ENCODE measurements at regions not wholly inside any gene's neighbourhood (a gene's known extent, or its start where the extent isn't known, plus 50 kb on each side); places are given as distances from the start of the nearest gene placed in this dataset.
"Not testable (repeated sequence)": the region's sequence is repeated elsewhere in the genome, so short reads cannot be mapped to it uniquely, and the experiment has no call there.

DNA sequence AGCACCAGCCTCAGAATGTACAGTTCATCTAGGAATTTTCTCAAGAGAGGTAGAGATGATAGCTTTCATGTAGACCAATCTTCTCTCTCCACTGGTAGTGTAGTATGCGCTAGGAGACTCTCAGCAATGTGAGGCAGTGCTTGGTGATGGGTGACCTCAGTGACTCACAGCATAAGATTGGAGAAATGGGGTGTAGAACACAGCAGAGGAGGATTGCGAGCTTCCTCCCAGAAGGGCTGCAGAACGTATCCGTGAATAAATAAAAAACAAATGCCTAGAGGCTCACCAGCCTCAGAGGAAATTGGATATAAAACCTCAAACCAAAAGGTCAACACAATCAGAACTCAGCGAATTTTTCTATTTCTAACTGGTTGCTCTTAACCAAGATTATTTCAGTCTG, 182.9 kb upstream of the RXFP2 start:
- no peak overlapping the region for H3K4me3 ChIP-seq (ENCODE audit: low read depth, low read length)
- TF ChIP-seq, protein P1, sequence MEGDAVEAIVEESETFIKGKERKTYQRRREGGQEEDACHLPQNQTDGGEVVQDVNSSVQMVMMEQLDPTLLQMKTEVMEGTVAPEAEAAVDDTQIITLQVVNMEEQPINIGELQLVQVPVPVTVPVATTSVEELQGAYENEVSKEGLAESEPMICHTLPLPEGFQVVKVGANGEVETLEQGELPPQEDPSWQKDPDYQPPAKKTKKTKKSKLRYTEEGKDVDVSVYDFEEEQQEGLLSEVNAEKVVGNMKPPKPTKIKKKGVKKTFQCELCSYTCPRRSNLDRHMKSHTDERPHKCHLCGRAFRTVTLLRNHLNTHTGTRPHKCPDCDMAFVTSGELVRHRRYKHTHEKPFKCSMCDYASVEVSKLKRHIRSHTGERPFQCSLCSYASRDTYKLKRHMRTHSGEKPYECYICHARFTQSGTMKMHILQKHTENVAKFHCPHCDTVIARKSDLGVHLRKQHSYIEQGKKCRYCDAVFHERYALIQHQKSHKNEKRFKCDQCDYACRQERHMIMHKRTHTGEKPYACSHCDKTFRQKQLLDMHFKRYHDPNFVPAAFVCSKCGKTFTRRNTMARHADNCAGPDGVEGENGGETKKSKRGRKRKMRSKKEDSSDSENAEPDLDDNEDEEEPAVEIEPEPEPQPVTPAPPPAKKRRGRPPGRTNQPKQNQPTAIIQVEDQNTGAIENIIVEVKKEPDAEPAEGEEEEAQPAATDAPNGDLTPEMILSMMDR (IDR thresholded peaks at IDR 0.05; ENCODE audit: low read depth, low read length), result no peak

DNA sequence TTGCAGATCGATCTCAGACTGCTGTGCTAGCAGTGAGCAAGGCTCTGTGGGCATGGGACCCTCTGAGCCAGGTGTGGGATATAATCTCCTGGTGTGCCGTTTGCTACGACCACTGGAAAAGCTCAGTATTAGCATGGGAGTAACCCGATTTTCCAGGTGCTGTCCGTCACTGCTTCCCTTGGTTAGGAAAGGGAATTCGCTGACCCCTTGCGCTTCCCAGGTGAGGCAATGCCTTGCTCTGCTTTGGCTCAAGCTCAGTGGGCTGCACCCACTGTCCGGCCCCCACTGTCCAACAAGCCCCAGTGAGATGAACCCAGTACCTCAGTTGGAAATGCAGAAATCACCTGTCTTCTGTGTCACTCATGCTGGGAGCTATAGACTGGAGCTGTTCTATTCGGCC, 155.1 kb upstream of the RXFP2 start:
- H3K4me3 ChIP-seq (ENCODE audit: low read depth, low read length), result not testable (repeated sequence)

DNA sequence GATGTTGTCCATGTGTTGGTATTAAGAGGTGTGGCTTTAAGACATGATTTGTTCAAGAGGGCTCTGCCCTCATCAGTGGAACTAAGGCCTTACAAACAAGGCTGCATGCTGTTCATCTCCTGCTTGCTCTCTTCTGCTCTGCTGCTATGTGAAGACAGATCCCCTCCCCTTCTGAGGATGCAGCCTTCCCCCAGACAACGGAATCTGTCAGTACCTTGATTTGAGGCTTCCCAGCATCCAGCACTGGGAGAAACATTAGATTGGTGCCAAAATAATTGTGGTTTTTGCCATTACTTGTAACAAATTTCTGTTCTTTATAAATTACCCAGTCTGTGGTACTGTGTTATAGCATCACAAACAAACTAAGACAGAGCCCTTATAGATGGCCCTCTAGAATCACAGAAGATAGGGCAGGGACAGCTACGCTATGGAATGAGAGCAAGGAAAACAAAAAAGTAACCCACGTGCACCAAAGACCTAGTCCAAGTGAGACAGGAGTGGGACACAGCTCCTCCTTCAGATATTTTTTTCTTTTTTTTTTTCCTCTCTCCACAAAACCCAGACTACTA, 151.5 kb upstream of the RXFP2 start:
- TF ChIP-seq, protein P1 (IDR thresholded peaks at IDR 0.05; ENCODE audit: low read depth, low read length), result no peak
- no peak overlapping the region for H3K4me3 ChIP-seq (ENCODE audit: low read depth, low read length)

DNA sequence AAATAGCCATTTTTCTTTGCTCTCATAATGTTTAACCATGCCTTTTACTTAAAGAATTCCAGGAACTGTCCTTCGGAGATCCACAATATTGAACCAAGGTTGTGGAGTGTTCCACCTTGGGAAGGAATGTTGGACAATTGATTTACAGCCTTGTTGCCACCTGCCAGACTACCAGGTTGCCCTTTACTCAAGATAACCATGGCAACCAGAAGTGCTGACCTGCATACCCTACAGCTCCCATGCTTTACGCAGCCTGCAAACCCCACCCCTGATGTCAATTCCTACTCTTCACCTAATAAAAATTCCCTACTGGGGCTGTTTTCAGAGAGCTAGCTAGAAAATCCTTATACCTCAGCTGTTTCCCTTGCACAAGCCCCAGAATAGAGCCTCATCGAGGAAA, 151.0 kb upstream of the RXFP2 start:
- TF ChIP-seq, protein P1 (IDR thresholded peaks at IDR 0.05; ENCODE audit: low read depth, low read length), result no peak
- no peak overlapping the region for H3K4me3 ChIP-seq (ENCODE audit: low read depth, low read length)

DNA sequence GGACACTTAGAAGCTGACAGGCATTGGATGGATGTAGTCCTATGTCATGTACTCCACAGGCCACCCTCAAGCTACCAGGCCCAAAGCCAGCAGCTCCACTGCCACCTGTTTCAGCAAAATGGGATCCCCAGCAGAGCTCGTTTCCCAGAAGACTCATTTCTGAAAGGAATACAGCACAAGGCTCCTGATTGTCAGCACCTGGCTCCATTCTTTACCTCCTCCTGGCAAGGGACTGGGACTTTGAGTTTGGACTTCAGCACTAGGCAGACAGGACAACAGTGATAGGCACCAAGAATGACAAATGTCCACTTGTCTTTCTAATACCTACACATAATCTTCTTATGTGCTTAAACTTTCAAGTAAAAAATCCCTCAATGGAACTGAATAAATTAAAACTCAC, 150.4 kb upstream of the RXFP2 start:
- TF ChIP-seq, protein P1 (IDR thresholded peaks at IDR 0.05; ENCODE audit: low read depth, low read length), result no peak
- no peak overlapping the region for H3K4me3 ChIP-seq (ENCODE audit: low read depth, low read length)

DNA sequence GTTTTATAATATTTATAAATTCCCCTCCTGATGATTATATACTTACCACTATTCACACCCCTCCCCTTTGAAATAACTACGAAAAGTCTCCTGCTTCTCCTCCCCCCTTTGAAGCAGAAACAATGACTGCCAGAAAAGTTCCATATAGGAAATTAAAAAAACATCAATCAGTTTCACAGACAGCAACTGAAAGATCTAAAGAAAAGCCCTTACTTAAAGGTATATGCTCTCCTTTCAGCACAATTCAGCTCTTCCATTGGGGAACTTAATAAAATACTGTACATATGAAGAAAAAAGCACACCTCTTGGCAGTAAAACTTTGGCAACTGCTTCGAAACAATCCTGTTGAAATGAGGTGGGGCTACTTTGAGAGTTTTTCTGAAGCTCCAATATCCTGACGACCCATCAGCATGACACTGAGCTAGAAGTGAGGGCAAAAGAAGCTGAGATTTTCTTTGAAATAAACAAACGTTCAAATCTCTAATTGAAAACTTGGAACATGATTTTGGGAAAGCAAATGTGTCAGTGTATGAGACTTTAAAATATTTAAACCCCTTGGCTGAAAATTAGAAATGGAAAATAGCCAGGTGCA, 147.6 kb upstream of the RXFP2 start:
- TF ChIP-seq, protein P1 (IDR thresholded peaks at IDR 0.05; ENCODE audit: low read depth, low read length), result no peak

DNA sequence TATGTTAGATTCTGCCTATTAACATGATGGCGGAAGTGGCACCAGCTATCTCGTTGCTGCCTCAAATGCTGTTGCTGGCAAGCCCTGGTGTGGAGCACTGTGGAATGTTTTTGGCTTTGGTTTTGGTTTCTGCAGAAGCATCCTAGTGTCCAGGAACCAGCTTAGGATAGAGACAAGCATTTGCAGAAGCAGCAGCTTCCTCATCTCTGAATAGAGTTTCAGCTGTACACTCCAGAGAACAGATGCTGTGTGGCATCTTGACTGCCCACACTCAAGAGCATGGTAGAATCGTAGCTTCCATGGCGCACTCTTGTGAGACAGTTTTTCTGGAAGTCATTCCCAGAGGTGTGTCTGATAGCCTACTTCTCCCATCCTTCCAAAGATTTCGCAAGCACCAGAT, 145.3 kb upstream of the RXFP2 start:
- H3K4me3 ChIP-seq (ENCODE audit: low read depth, low read length), result no peak overlapping the region
- TF ChIP-seq, protein P1 (IDR thresholded peaks at IDR 0.05; ENCODE audit: low read depth, low read length), result no peak

More for the DNA sequence above, 147.6 kb upstream of the RXFP2 start:
- H3K4me3 ChIP-seq (ENCODE audit: low read depth, low read length), result no peak overlapping the region

DNA sequence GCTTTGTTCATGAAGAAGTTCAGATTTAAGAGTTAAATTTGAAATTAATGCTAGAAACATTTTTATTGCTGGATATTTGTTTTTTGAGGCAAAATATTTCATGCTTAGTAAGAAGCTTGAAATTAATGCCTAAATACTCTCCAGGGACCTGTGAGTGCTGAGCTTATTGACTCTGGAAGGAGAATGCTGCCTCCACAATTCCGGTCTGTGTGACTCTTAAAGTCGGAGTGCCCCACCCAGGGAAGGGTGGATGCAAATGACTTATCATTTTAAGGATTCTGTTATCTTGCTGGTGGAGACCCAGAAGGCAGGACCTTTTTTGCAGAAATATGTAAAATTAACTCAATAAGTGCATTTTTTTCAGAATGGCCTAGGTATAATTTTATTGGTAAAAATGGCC, 143.8 kb upstream of the RXFP2 start:
- H3K4me3 ChIP-seq (ENCODE audit: low read depth, low read length), result no peak overlapping the region
- TF ChIP-seq, protein P1 (IDR thresholded peaks at IDR 0.05; ENCODE audit: low read depth, low read length), result no peak
